AG09309 (cell line): ENCODE measurements at regions not wholly inside any gene's neighbourhood (a gene's known extent, or its start where the extent isn't known, plus 50 kb on each side); places are given as distances from the start of the nearest gene placed in this dataset.

Experiments used
- DNase-seq: peaks from one replicate; pipeline ENCODE4 v3.0.0-alpha.2; 2010; ENCODE audit warnings: low read depth
- H3K4me3 ChIP-seq: 2 replicates; pipeline ENCODE4 v1.5.1; 2011; ENCODE audit warnings: mild to moderate bottlenecking, low read depth, low read length, moderate library complexity; ENCODE audit not compliant: control insufficient read depth
- TF ChIP-seq, protein P1 (sequence below): IDR thresholded peaks from 2 replicates; pipeline ENCODE4 v1.5.1; 2011; ENCODE audit warnings: mild to moderate bottlenecking, low read depth, low read length, inconsistent platforms; ENCODE audit not compliant: insufficient read depth, control insufficient read depth; ENCODE audit errors: missing control alignments

GRCh38 chr6:91171754-91172462 is 585.0 kb upstream of the MAP3K7 start:
- H3K4me3 ChIP-seq: no peak overlapping the region
- no peak for DNase-seq
- TF ChIP-seq, protein P1, sequence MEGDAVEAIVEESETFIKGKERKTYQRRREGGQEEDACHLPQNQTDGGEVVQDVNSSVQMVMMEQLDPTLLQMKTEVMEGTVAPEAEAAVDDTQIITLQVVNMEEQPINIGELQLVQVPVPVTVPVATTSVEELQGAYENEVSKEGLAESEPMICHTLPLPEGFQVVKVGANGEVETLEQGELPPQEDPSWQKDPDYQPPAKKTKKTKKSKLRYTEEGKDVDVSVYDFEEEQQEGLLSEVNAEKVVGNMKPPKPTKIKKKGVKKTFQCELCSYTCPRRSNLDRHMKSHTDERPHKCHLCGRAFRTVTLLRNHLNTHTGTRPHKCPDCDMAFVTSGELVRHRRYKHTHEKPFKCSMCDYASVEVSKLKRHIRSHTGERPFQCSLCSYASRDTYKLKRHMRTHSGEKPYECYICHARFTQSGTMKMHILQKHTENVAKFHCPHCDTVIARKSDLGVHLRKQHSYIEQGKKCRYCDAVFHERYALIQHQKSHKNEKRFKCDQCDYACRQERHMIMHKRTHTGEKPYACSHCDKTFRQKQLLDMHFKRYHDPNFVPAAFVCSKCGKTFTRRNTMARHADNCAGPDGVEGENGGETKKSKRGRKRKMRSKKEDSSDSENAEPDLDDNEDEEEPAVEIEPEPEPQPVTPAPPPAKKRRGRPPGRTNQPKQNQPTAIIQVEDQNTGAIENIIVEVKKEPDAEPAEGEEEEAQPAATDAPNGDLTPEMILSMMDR: no peak

DNA sequence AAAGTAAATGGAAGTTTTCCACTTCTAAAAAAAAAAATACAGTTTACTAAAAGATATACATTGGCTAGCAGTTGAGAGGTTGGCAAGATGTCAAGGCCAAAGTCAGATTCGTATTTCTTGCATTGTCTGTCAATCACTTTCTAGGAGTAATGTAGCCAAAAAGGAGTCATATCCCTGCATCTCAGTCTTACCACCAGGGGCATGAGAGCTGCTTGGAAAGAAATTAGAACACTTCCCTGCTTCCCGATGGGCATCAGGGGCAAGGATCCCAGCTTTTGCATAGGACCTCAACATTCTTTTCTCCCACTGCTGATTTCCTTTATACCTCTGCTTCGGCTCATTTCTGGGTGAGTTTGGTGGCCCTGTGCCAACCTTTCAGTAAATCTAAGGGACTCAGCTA is 581.0 kb upstream of the MAP3K7 start:
- DNase-seq: no peak
- H3K4me3 ChIP-seq: no peak overlapping the region
- TF ChIP-seq, protein P1: no peak

DNA sequence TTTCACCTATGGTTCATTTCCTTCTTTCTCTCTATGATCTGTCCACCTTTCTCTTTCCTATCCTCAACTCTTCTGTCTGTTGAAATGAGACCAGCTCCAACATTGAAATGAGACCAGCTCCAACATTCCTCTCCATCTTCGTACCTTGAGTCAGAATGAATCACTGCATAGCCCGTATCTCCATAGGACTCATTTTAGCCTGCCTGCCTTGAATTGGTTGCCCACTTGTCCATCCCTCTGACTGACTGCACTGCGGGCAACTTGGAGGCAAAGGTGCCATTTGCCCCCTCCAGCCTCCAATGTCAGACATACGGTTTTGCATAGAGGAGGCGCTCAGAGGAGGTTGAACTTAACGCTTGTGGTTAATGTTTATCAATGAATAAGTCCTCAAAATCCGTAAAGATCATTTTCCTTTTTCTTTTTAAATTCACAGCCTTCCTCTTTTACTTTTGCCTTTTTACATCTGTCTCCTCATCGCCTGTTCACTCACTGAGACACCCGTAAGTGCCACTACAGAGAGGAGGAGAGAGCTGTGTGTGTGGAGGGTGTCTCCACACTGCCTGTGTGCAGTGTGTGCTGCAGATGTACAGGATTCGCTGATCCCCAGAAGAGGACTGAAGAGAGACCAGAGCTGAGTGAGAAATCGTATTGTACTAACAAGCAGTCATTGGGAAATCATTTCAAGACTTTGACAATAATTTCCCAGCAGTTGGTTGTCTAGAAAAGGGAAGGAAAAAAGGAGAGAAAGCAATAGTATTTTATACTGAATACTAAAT is 579.6 kb upstream of the MAP3K7 start:
- no peak for DNase-seq
- TF ChIP-seq, protein P1: no peak
- H3K4me3 ChIP-seq: no peak overlapping the region

- DNase-seq: no peak
- H3K4me3 ChIP-seq: no peak overlapping the region
- TF ChIP-seq, protein P1: no peak
These were observed 577.2 kb upstream of the MAP3K7 start for GRCh38 chr6:91164105-91164504.

GRCh38 chr6:91161246-91161645 is 574.4 kb upstream of the MAP3K7 start:
- H3K4me3 ChIP-seq: no peak overlapping the region
- no peak for DNase-seq
- TF ChIP-seq, protein P1: no peak

DNA sequence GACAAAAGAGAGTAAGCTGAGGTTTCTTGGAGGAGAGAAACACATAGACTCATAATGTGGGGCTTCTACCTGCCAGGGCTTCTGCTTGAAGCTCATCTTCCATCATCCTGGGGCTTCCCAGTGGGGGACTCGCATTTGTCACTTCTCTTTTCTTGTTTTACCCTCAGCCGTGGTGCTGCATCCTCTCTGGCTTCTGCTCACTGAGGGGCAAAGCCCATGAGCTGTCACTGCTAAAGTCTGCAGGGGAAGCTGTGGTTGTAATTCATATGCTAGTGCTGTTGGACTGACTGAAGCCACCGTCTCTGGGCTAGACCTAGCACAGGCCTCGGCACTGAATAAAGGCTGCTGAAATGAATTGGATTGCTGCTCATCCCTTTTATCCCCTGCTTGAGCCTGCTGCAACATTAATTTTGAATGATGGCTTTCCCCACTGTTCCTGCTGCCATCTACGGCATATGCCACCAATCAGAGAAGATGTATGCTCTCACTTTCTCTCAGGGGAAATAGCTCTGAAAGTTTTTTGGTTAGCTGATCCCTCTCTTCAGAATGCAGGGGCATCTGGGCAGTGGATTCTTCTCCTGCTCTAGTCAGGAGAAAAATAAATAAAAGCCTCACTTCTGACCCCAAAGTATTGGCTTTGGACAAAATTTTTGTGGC is 568.4 kb upstream of the MAP3K7 start:
- TF ChIP-seq, protein P1: no peak
- H3K4me3 ChIP-seq: no peak overlapping the region
- DNase-seq: no peak
